ENCODE measurements at regions not wholly inside any gene's neighbourhood (a gene's known extent, or its start where the extent isn't known, plus 50 kb on each side); places are given as distances from the start of the nearest gene placed in this dataset.

DNA sequence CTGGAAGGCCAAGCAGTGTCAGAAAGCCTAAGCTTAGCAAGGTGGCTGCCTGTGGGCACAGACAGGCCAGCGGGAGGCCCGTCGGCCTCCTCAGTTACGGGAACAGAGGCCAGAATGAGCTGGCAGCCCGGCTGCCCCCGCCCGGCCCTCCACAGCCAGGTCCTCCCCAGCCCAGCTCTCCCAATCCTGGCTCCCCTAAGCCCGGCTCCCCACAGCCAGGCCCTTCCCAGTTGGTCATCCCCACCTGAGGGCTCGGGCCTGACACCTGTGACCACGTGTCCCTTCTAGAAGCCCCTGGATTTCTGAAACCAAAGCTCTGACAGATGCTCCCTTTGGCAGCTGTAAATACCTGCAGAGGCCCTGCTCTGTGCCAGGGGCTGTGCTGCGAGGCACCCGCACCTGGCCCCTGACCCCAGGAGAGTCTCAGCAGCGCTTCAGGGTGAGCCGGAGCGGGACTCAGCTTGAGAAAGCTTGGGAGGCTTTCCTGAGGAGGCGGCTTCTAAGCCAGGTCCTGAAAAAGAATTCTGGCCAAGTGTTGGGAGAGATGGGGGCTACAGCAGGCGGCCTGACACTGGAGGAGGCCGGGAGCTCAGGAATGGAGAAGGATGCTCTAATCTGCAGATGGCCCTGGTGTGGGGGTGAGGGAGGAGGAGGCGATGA is 80.4 kb upstream of the OLFM1 start:
- TF ChIP-seq CTCF (conservative IDR thresholded peaks at IDR 0.05; ENCODE audit: control insufficient read depth, insufficient read depth, low read depth, low read length) = no peak
- no peak overlapping the region for H3K4me3 ChIP-seq (ENCODE audit: control insufficient read depth, low read depth, low read length)
- no peak for DNase-seq (ENCODE audit: low read depth)

DNA sequence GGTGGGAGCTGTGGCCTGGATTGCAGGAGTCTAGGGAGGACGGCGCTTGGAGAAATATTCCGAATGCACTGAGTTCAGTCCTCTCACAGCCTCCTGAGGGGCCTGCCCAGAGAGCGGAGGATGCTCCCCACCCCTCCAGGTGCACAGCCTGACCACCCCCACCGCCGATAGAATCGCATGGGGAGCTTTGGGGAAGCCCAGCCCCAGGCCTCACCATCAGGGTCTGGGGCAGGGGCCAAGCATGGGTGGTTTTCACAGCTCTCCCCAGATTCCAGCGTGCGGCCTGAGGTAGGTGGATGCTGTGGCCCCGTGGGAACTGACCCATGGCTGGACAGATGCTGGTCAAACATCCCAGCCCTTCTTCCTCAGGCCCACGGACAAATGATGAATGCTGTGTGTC is 79.9 kb upstream of the OLFM1 start:
- no peak for TF ChIP-seq CTCF (conservative IDR thresholded peaks at IDR 0.05; ENCODE audit: control insufficient read depth, insufficient read depth, low read depth, low read length)
- no peak overlapping the region for H3K4me3 ChIP-seq (ENCODE audit: control insufficient read depth, low read depth, low read length)
- no peak for DNase-seq (ENCODE audit: low read depth)

- no peak for TF ChIP-seq CTCF (conservative IDR thresholded peaks at IDR 0.05; ENCODE audit: control insufficient read depth, insufficient read depth, low read depth, low read length)
- no peak overlapping the region for H3K4me3 ChIP-seq (ENCODE audit: control insufficient read depth, low read depth, low read length)
- no peak for DNase-seq (ENCODE audit: low read depth)
Measured at GRCh38 chr9:135008416-135008815, 79.1 kb upstream of the OLFM1 start.

GRCh38 chr9:135009051-135009560 is 78.4 kb upstream of the OLFM1 start:
- no peak overlapping the region for H3K4me3 ChIP-seq (ENCODE audit: control insufficient read depth, low read depth, low read length)
- DNase-seq (ENCODE audit: low read depth) = no peak
- no peak for TF ChIP-seq CTCF (conservative IDR thresholded peaks at IDR 0.05; ENCODE audit: control insufficient read depth, insufficient read depth, low read depth, low read length)

DNA sequence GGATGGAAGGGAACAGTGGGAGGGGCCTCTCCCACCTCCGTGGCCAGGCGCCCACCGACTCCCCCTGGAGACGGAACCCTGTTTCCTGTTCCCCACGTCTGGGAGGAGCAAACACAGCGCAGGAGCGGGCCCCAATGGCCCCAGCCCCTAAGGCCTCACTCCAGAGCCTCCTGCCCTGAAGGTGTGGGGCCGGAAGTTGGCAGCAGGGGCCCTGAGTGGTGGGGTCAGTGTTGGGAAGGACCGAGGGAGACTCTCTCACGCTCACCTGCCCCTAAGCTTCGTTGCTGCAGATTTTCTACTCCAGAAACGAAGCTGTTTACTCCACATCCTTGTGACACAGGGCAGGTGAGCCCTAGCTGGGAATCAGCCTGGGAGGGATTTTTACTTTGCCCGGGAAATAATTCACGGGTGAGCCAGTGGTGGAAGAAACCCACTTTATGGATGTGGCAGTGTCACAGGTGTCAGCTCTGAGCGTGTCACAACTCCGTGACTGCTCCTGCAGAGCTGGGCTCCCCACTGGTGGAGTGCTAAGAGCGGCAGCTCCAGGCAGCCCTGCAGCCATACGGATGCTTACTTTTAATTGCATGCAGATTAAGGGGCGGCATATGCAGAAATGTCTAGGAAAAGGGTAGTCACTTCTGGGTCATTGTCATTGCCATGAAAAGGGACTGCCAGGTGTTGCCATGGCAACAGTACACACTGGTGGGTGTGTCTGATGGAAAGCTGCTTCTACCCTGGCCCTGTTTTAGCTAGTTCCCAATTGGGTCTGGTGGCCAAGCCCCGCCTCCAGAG is 77.5 kb upstream of the OLFM1 start:
- no peak for TF ChIP-seq CTCF (conservative IDR thresholded peaks at IDR 0.05; ENCODE audit: control insufficient read depth, insufficient read depth, low read depth, low read length)
- DNase-seq (ENCODE audit: low read depth) = no peak
- H3K4me3 ChIP-seq (ENCODE audit: control insufficient read depth, low read depth, low read length) = no peak overlapping the region

- DNase-seq (ENCODE audit: low read depth) = no peak
- H3K4me3 ChIP-seq (ENCODE audit: control insufficient read depth, low read depth, low read length) = no peak overlapping the region
- no peak for TF ChIP-seq CTCF (conservative IDR thresholded peaks at IDR 0.05; ENCODE audit: control insufficient read depth, insufficient read depth, low read depth, low read length)
Measured at GRCh38 chr9:135010586-135010860, 76.9 kb upstream of the OLFM1 start.

Data from fibroblast of mammary gland (primary cell).